ENCODE measurements at regions not wholly inside any gene's neighbourhood (a gene's known extent, or its start where the extent isn't known, plus 50 kb on each side); places are given as distances from the start of the nearest gene placed in this dataset.

- TF ChIP-seq POLR2A (IDR thresholded peaks at IDR 0.05) (no peak), CTCF (IDR thresholded peaks at IDR 0.05) (no peak)
Measured at GRCh38 chr11:15307619-15308024, 192.9 kb downstream of the INSC start.

All from right lobe of liver (tissue), 4 donors.